Endodermal cell (in vitro differentiated cells): ENCODE measurements at regions not wholly inside any gene's neighbourhood (a gene's known extent, or its start where the extent isn't known, plus 50 kb on each side); places are given as distances from the start of the nearest gene placed in this dataset.

ENCODE experiments used
- DNase-seq: peaks from one replicate; pipeline ENCODE4 v3.0.0-alpha.2; 2017
- H3K27ac ChIP-seq: 2 replicates; pipeline ENCODE4 v1.5.1; 2013; ENCODE audit warnings: mild to moderate bottlenecking, low read depth, low read length, moderate library complexity
- H3K27me3 ChIP-seq: 2 replicates; pipeline ENCODE4 v1.6.1; 2013; ENCODE audit warnings: mild to moderate bottlenecking, low read length, moderate library complexity; ENCODE audit not compliant: insufficient read depth, control insufficient read depth, poor library complexity, severe bottlenecking
- H3K36me3 ChIP-seq: 2 replicates; pipeline ENCODE4 v1.7.0; 2013; ENCODE audit warnings: mild to moderate bottlenecking, low read length, moderate library complexity; ENCODE audit not compliant: control insufficient read depth, insufficient read depth
- H3K4me1 ChIP-seq: one replicate; pipeline ENCODE4 v1.7.0; 2013; ENCODE audit warnings: low read length; ENCODE audit not compliant: control insufficient read depth, insufficient read depth
- H3K4me3 ChIP-seq: 2 replicates; pipeline ENCODE4 v1.5.1; 2013; ENCODE audit warnings: mild to moderate bottlenecking, low read length, moderate library complexity
- H3K9ac ChIP-seq: 2 replicates; pipeline ENCODE4 v1.6.1; 2013; ENCODE audit warnings: mild to moderate bottlenecking, low read length, moderate library complexity; ENCODE audit not compliant: poor library complexity, severe bottlenecking; ENCODE audit errors: extremely low read depth
- H3K9me3 ChIP-seq: 2 replicates; pipeline ENCODE4 v1.6.1; 2013; ENCODE audit warnings: mild to moderate bottlenecking, low read length, moderate library complexity; ENCODE audit not compliant: control insufficient read depth
- H3K27ac Mint-ChIP-seq: 2 replicates; pipeline ENCODE4 v1.8.0; 2020; ENCODE audit warnings: mixed read lengths
- H3K27me3 Mint-ChIP-seq: 2 replicates; pipeline ENCODE4 v1.8.0; 2021; ENCODE audit warnings: mild to moderate bottlenecking, mixed read lengths; ENCODE audit not compliant: insufficient read depth
- H3K36me3 Mint-ChIP-seq: 2 replicates; pipeline ENCODE4 v1.8.0; 2020; ENCODE audit warnings: low read depth, mixed read lengths
- H3K4me1 Mint-ChIP-seq: 2 replicates; pipeline ENCODE4 v1.8.0; 2020; ENCODE audit warnings: mixed read lengths
- H3K4me3 Mint-ChIP-seq: 2 replicates; pipeline ENCODE4 v1.8.0; 2020; ENCODE audit warnings: mild to moderate bottlenecking, moderate library complexity, mixed read lengths
- H3K9me3 Mint-ChIP-seq: 2 replicates; pipeline ENCODE4 v1.8.0; 2020; ENCODE audit warnings: mild to moderate bottlenecking, mixed read lengths
- CTCF ChIP-seq: fragments of 200-600 bp; sonication (generic); conservative IDR thresholded peaks from 2 replicates; pipeline ENCODE4 v1.5.0; 2021; ENCODE audit warnings: antibody characterized with exemption, mild to moderate bottlenecking
- WGBS, 2 experiments: methylation state at CpG; one replicate each; pipeline versions ENCODE4 v1.1.5 to v1.1.7; 2013; ENCODE audit warnings: missing lambda C conversion rate in 2 of 2, mixed read lengths in 1 of 2; ENCODE audit not compliant: insufficient coverage in 1 of 2, insufficient read length in 1 of 2; 5-methylcytosine and 5-hydroxymethylcytosine counted together

- no peaks in the 10 kb centered on the region for H3K36me3 ChIP-seq
- WGBS, 2 experiments: 86 to 93% methylated on average over 8 to 9 of the region's 9 CpGs
- Mint-ChIP-seq H3K4me3 (no peak overlapping the region), H3K9me3 (no peaks in the 10 kb centered on the region), H3K36me3 (no peaks in the 10 kb centered on the region), H3K27me3 (peaks cover 1% of the 10 kb centered on the region), H3K4me1 (peaks cover 5% of the 10 kb centered on the region), H3K27ac (no peak overlapping the region)
- no peak overlapping the region for H3K4me3 ChIP-seq
- no peaks in the 10 kb centered on the region for H3K4me1 ChIP-seq
- TF ChIP-seq CTCF: peak; percentile 85
- peak; percentile 88 for DNase-seq
- H3K9me3 ChIP-seq: no peaks in the 10 kb centered on the region
- no peak overlapping the region for H3K27ac ChIP-seq
- no peak overlapping the region for H3K9ac ChIP-seq
- H3K27me3 ChIP-seq: no peaks in the 10 kb centered on the region
Observed at GRCh38 chr10:78852466-78853240, 216.1 kb upstream of the ZMIZ1 start.

GRCh38 chr10:78853864-78854263 is 214.9 kb upstream of the ZMIZ1 start:
- WGBS, 2 experiments: 96 to 97% methylated on average over 3 to 4 of the region's 4 CpGs
- no peak overlapping the region for H3K4me3 ChIP-seq
- no peak overlapping the region for H3K27ac Mint-ChIP-seq
- H3K9me3 Mint-ChIP-seq: no peaks in the 10 kb centered on the region
- H3K4me1 ChIP-seq: no peaks in the 10 kb centered on the region
- H3K27me3 Mint-ChIP-seq: peaks cover 1% of the 10 kb centered on the region
- H3K36me3 Mint-ChIP-seq: no peaks in the 10 kb centered on the region
- H3K9me3 ChIP-seq: no peaks in the 10 kb centered on the region
- H3K4me3 Mint-ChIP-seq: no peak overlapping the region
- no peak overlapping the region for H3K9ac ChIP-seq
- H3K36me3 ChIP-seq: no peaks in the 10 kb centered on the region
- peaks cover 5% of the 10 kb centered on the region for H3K4me1 Mint-ChIP-seq
- no peak for TF ChIP-seq CTCF
- no peak for DNase-seq
- H3K27ac ChIP-seq: no peak overlapping the region
- no peaks in the 10 kb centered on the region for H3K27me3 ChIP-seq

- Histone ChIP-seq H3K27me3 (no peaks in the 10 kb centered on the region), H3K4me1 (no peaks in the 10 kb centered on the region), H3K9ac (no peak overlapping the region), H3K27ac (no peak overlapping the region), H3K9me3 (no peaks in the 10 kb centered on the region), H3K4me3 (no peak overlapping the region), H3K36me3 (no peaks in the 10 kb centered on the region)
- no peak overlapping the region for H3K4me3 Mint-ChIP-seq
- no peak overlapping the region for H3K27ac Mint-ChIP-seq
- no peak for DNase-seq
- H3K4me1 Mint-ChIP-seq: peaks cover 11% of the 10 kb centered on the region
- H3K27me3 Mint-ChIP-seq: peaks cover 3% of the 10 kb centered on the region
- TF ChIP-seq CTCF: no peak
- no peaks in the 10 kb centered on the region for H3K9me3 Mint-ChIP-seq
- WGBS, 2 experiments: 74% methylated on average over 1 of the region's 1 CpG; no CpG with 5 or more reads in 1 of the 2 experiments
- H3K36me3 Mint-ChIP-seq: no peaks in the 10 kb centered on the region
Observed at GRCh38 chr10:78856421-78856820, 212.3 kb upstream of the ZMIZ1 start.
